ENCODE measurements at regions not wholly inside any gene's neighbourhood (a gene's known extent, or its start where the extent isn't known, plus 50 kb on each side); places are given as distances from the start of the nearest gene placed in this dataset.

- Histone ChIP-seq H3K4me1 (ENCODE audit: low read depth) (no peaks in the 10 kb centered on the region), H3K9me3 (ENCODE audit: low read depth) (no peaks in the 10 kb centered on the region), H3K27ac (no peak overlapping the region), H3K27me3 (no peaks in the 10 kb centered on the region), H3K36me3 (no peaks in the 10 kb centered on the region), H3K4me3 (no peak overlapping the region)
- TF ChIP-seq CTCF (IDR thresholded peaks at IDR 0.05; ENCODE audit: low read depth, low read length), result no peak
- no peak for DNase-seq (ENCODE audit: low read depth in 1 of 2, low spot score in 1 of 2)
Measured at GRCh38 chr15:96768435-96768789, 437.9 kb downstream of the NR2F2 start.

- Histone ChIP-seq H3K27me3 (no peaks in the 10 kb centered on the region), H3K9me3 (ENCODE audit: low read depth) (no peaks in the 10 kb centered on the region), H3K36me3 (no peaks in the 10 kb centered on the region), H3K27ac (no peak overlapping the region), H3K4me1 (ENCODE audit: low read depth) (no peaks in the 10 kb centered on the region), H3K4me3 (no peak overlapping the region)
- TF ChIP-seq CTCF (IDR thresholded peaks at IDR 0.05; ENCODE audit: low read depth, low read length), result no peak
- no peak for DNase-seq (ENCODE audit: low read depth in 1 of 2, low spot score in 1 of 2)
Measured at GRCh38 chr15:96771035-96771434, 440.5 kb downstream of the NR2F2 start.

- Histone ChIP-seq H3K27ac (no peak overlapping the region), H3K27me3 (no peaks in the 10 kb centered on the region), H3K4me3 (no peak overlapping the region), H3K36me3 (no peaks in the 10 kb centered on the region), H3K4me1 (ENCODE audit: low read depth) (no peaks in the 10 kb centered on the region), H3K9me3 (ENCODE audit: low read depth) (no peaks in the 10 kb centered on the region)
- TF ChIP-seq CTCF (IDR thresholded peaks at IDR 0.05; ENCODE audit: low read depth, low read length), result no peak
- no peak for DNase-seq (ENCODE audit: low read depth in 1 of 2, low spot score in 1 of 2)
Measured at GRCh38 chr15:96774216-96774615, 443.7 kb downstream of the NR2F2 start.

- no peak overlapping the region for H3K4me3 ChIP-seq
- DNase-seq (ENCODE audit: low read depth in 1 of 2, low spot score in 1 of 2), result no peak
- H3K27ac ChIP-seq, result no peak overlapping the region
- H3K4me1 ChIP-seq (ENCODE audit: low read depth), result no peaks in the 10 kb centered on the region
- TF ChIP-seq CTCF (IDR thresholded peaks at IDR 0.05; ENCODE audit: low read depth, low read length), result no peak
- H3K9me3 ChIP-seq (ENCODE audit: low read depth), result no peaks in the 10 kb centered on the region
- no peaks in the 10 kb centered on the region for H3K27me3 ChIP-seq
- H3K36me3 ChIP-seq, result no peaks in the 10 kb centered on the region
Measured at GRCh38 chr15:96783746-96784145, 453.2 kb downstream of the NR2F2 start.

GRCh38 chr15:96790004-96790403, 459.5 kb downstream of the NR2F2 start:
- no peaks in the 10 kb centered on the region for H3K27me3 ChIP-seq
- H3K36me3 ChIP-seq, result no peaks in the 10 kb centered on the region
- no peaks in the 10 kb centered on the region for H3K4me1 ChIP-seq (ENCODE audit: low read depth)
- DNase-seq (ENCODE audit: low read depth in 1 of 2, low spot score in 1 of 2), result no peak
- H3K27ac ChIP-seq, result no peak overlapping the region
- H3K9me3 ChIP-seq (ENCODE audit: low read depth), result no peaks in the 10 kb centered on the region
- no peak for TF ChIP-seq CTCF (IDR thresholded peaks at IDR 0.05; ENCODE audit: low read depth, low read length)
- H3K4me3 ChIP-seq, result no peak overlapping the region

- TF ChIP-seq CTCF (IDR thresholded peaks at IDR 0.05; ENCODE audit: low read depth, low read length), result no peak
- Histone ChIP-seq H3K4me1 (ENCODE audit: low read depth) (no peaks in the 10 kb centered on the region), H3K27ac (no peak overlapping the region), H3K4me3 (no peak overlapping the region), H3K9me3 (ENCODE audit: low read depth) (no peaks in the 10 kb centered on the region), H3K27me3 (no peaks in the 10 kb centered on the region), H3K36me3 (no peaks in the 10 kb centered on the region)
- DNase-seq (ENCODE audit: low read depth in 1 of 2, low spot score in 1 of 2), result no peak
Measured at GRCh38 chr15:96792216-96792615, 461.7 kb downstream of the NR2F2 start.
